HG03354 (cell line): ENCODE measurements at regions not wholly inside any gene's neighbourhood (a gene's known extent, or its start where the extent isn't known, plus 50 kb on each side); places are given as distances from the start of the nearest gene placed in this dataset.
"Not testable (repeated sequence)": the region's sequence is repeated elsewhere in the genome, so short reads cannot be mapped to it uniquely, and the experiment has no call there.

ENCODE experiments used
- ATAC-seq: cut with Tn5 transposase; IDR thresholded peaks from one replicate; pipeline ENCODE4 v1.9.1; 2021; ENCODE audit warnings: mild to moderate bottlenecking; ENCODE audit not compliant: unreplicated experiment, poor library complexity, severe bottlenecking

DNA sequence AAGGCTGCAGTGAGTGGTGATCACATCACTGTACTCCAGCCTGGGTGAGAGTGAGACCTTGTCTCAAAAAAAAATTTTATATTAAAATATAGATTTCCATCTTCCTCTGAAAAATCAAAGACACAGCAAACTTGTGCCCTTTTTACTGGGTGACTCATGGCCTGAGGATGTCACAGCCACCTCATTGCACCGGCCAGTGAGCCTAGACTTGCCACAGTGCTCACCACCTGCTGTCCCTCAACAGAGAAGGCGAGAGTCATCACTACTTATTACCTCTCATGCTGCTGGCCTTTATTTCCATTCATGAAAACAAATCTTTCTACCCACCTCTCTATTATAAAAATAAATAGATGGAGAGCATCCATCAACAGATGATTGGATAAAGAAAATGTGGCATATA is 295.8 kb downstream of the PREX1 start:
- ATAC-seq = no peak

DNA sequence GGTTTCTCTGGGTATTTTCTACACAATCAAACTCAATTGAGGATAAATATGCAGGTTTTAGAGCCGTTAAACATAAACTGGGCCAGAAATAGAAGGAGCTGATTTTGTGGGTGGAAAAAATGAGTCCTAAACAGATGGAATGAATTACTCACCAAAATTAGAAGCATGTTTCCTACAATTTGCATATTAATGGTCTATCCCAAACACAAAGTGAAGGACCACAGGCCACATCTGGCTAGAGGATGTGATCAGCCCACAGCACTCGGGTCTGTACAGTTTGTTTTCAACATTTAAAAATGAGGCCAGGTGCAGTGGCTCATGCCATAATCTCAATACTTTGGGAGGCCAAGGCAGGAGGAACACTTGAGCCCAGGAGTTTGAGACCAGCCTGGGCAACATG is 296.3 kb downstream of the PREX1 start:
- ATAC-seq = no peak

DNA sequence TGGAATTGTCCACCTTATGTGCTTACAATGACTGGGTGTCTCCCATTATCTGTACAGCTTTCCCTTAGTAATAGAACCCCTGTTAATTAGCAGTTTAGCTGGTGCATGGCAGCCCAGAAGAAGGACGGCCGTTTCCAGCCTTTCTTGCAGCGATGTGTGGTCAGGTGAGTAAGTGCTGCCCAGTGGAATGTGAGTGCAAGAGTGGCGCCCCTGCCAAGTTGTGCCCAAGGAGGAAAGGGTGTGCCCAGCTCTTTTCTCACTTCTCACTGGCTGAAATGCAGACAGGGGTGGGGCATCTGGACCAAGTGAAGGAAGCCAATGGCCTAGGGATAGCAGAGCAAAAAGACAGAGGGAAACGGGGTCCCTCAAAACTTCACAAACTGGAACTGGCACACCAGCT is 296.8 kb downstream of the PREX1 start:
- ATAC-seq = no peak

GRCh38 chr20:48528346-48528745 is 299.5 kb downstream of the PREX1 start:
- ATAC-seq = no peak

DNA sequence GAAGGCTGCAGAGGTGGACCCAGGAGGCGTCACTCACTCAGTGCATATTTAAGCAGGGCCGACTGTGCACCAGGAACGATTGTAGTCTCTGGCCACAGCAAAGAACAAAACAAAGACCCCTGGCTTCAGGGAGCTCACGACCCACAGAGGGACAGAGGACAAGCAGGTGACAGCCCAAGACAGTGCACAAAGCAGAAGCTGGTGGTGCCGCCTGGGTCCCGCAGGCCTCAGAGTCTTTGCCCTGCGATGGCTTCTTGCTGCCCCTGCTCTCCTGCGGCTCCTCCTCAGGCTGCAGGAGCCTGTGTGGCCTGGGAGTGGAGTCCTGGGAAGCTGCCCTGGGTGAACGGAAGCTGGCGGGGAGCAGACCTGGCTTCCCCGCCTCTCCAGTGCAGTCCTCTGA is 300.0 kb downstream of the PREX1 start:
- ATAC-seq = no peak

GRCh38 chr20:48526936-48527335 is 300.9 kb downstream of the PREX1 start:
- no peak for ATAC-seq

DNA sequence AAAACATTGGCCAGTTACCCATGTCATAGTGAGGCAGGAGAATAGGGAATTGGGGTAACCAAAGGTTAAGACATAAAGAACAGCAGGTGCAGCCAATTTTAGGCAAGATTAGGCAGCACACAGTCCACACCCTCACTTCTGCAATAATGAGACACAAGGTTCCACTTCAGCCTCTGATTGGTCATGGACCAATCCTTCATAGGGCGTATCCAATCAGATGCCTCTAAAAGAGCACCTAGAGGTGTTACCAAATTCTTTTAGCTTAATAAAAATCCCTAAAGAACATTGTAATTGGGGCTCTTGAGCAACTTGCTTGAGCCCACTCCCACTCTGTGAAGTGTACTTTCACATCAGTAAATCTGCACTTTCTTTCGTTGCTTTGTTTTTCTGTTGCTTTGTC is 302.4 kb downstream of the PREX1 start:
- ATAC-seq = no peak

GRCh38 chr20:48524582-48524981 is 303.2 kb downstream of the PREX1 start:
- ATAC-seq = no peak

DNA sequence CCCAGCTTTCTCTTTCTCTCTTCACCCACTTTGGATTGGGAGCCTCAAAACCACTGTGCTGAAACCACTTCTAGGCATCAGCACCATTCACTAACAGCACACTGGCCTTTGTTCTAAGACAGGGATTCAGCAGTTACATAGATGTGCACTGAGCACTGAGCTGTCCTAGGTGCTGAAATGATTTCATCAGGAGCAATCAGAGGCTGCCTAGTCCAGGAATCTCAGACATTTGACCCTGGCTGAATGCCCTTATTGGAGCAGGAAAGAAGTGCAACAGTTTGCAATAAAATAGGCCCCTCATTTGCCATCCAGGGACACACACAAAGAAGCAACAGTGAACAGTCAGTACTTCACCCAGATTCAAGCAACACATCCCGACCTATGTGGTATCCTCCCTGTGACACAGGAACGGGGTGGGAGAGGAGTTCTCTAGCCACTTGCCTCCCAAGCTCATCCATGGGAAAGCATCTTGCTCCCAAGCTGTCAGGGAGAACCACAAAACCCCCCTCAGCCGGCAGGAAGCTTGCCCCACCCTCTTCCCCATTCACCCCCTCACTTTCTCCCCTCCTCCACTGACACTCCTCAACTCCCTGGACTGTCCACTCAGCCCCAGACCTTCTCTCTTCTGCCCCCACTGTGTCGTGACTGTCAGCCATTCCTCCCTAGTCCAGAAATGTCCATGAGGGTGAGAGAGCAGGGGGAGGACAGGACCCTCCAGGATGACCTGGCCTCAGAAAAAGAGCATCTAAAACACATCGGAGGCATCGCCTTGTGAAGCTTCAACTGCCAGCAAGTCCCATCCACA is 304.4 kb downstream of the PREX1 start:
- ATAC-seq = no peak

DNA sequence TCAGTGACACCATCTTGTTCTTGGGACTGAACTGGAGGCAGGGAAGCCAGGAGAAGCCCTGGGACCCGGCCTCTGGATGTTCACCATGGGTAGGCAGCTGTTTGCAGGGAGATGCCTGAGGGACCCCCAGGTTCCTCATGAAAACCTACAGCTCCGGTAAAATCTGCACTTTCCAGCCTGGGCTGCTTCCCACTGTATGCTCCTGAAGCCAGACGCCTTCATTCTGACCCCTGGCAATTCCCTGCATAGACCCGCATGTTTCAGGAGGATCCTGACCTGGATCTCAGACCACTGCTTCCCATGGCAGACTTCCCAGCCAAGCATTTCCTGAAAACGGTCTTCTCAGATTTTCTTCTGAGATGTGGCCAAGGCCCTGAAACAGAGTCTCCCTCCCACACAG is 306.7 kb downstream of the PREX1 start:
- no peak for ATAC-seq

- not testable (repeated sequence) for ATAC-seq
These were observed 311.6 kb downstream of the PREX1 start for GRCh38 chr20:48516196-48516595.

- ATAC-seq = not testable (repeated sequence)
These were observed 313.2 kb downstream of the PREX1 start for GRCh38 chr20:48514577-48514976.

GRCh38 chr20:48512539-48512938 is 315.3 kb downstream of the PREX1 start:
- ATAC-seq = not testable (repeated sequence)

DNA sequence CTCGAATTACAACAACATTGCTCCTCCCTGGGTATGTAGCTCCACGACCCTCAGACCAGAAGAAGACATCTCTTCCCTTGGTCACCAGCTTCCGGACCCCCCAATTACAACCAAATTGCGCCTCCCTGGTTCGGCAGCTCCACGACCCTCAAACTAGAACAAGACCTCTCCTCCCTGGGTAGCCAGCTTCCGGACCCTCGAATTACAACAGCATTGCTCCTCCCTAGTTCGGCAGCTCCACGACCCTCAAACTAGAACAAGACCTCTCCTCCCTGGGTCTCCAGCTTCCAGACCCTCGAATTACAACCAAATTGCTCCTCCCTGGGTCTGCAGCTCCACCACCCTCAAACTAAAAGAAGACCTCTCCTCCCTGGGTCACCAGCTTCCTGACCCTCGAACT is 322.7 kb downstream of the PREX1 start:
- not testable (repeated sequence) for ATAC-seq

DNA sequence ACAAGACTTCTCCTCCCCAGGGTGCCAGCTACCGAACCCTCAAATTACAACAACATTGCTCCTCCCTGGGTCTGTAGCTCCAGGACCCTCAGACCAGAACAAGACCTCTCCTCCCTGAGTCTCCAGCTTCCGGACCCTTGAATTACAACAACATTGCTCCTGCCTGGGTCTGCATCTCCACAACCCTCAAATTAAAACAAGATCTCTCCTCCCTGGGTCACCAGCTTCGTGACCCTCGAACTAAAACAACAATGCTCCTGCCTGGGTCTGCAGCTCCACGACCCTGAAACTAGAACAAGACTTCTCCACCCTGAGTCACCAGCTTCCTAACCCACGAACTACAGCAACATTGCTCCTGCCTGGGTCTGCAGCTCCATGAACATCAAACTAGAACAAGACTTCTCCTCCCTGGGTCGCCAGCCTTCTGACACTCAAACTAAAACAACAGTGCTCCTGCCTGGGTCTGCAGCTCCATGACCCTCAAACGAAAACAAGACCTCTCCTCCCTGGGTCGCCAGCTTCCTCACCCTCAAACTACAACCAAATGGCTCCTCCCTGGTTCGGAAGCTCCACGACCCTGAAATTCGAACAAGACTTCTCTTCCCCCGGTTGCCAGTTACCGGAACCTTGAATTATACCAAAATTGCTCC is 324.5 kb downstream of the PREX1 start:
- no peak for ATAC-seq

- ATAC-seq = no peak
These were observed 325.0 kb downstream of the PREX1 start for GRCh38 chr20:48502758-48503157.

GRCh38 chr20:48502016-48502415 is 325.8 kb downstream of the PREX1 start:
- no peak for ATAC-seq

- ATAC-seq = not testable (repeated sequence)
These were observed 326.9 kb downstream of the PREX1 start for GRCh38 chr20:48500900-48501299.

DNA sequence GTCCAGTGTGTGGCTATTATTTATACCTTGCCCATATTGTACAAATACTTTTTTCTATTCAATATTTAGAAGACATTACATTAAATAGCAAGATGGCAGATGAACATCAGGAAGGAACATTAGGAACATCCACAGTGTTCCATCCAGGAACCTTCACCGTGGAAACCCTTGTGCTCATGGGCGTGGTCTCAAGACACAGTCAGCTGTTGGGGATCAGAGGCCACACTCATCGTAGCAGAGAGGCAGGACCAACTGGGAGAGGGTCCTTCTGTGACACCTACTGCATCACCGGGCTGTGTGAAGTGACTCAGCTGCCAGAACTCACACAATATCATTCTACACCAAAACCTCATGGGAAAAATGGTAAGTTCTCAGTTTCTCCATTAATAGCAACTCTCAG is 328.9 kb downstream of the PREX1 start:
- ATAC-seq = not testable (repeated sequence)

DNA sequence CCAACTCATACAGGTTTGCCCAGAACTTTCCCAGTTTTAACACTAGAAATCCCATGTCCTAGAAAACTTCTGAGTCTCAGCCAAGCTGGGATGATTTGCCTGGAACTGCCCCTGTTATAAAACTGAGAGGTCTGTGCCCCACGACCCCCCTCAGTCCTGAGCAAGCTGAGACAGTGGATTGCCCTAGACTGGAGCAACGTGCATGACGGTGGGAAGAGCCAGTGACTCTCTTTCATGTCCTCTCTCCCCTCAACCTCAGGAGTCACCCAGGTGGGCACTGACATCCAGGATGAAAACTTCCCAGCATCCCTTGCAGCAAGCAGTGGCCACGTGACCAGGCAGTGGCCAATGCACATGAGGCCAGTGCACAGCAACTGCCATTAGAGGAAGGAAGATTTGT is 329.7 kb downstream of the PREX1 start:
- ATAC-seq = not testable (repeated sequence)

DNA sequence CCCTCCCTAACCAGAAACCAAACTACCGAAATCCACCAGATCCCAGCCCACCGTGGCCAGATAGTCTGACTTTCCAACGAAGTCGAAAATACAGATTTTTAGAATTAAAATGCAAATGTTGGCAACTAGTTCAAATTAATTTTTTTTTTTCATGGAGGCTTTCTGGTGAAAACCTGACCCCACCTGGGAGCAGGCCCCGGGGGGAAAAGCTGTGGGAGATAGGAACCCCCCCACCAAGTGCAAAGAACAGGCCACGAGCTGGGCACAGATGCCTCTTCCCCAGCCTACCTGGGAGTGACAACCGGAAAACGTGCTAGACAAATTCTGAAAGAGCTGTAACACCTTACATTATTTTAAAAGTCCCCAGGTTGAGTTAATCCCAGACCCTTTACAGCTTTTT is 333.8 kb downstream of the PREX1 start:
- ATAC-seq = no peak
